A673 (cell line): ENCODE measurements at regions not wholly inside any gene's neighbourhood (a gene's known extent, or its start where the extent isn't known, plus 50 kb on each side); places are given as distances from the start of the nearest gene placed in this dataset.

ENCODE experiments used
- BruUV-seq: library from RNA; stranded (reverse); fragments of 400-500 nt; replicated peaks from 2 replicates; lab custom pipeline; 2021; lab: Mats Ljungman, UMichigan
- CTCF ChIA-PET: fragments of 300-600 bp; sonication (Branson Sonifier 250); formaldehyde crosslinking; loops from one replicate; lab custom pipeline; 2022; ENCODE audit warnings: antibody characterized with exemption; lab: Charles Lee
- POLR2A ChIA-PET: fragments of 300-600 bp; sonication (Branson Sonifier 250); formaldehyde crosslinking; loops from one replicate; lab custom pipeline; 2022; ENCODE audit warnings: antibody characterized with exemption; ENCODE audit not compliant: low non-redundant PET; lab: Charles Lee
- DNase-seq: peaks from one replicate; pipeline ENCODE4 v3.0.0-alpha.2; 2015; ENCODE audit warnings: low spot score
- H3K27ac ChIP-seq: fragments of 200-600 bp; sonication (generic); 2 replicates; pipeline ENCODE4 v1.5.1; 2016; ENCODE audit warnings: mixed run types, low read depth, mild to moderate bottlenecking, mixed read lengths, antibody characterized with exemption, low read length; ENCODE audit not compliant: poor library complexity, severe bottlenecking
- H3K27me3 ChIP-seq: fragments of 200-600 bp; sonication (generic); replicated peaks from 2 replicates; pipeline ENCODE4 v1.6.1; 2017; ENCODE audit warnings: mixed run types, low read depth, mild to moderate bottlenecking, mixed read lengths, antibody characterized with exemption, low read length; ENCODE audit not compliant: insufficient read depth, poor library complexity
- H3K36me3 ChIP-seq: fragments of 200-600 bp; sonication (generic); 2 replicates; pipeline ENCODE4 v1.6.1; 2016; ENCODE audit warnings: mixed run types, mild to moderate bottlenecking, mixed read lengths, antibody characterized with exemption, low read length; ENCODE audit not compliant: insufficient read depth, poor library complexity, severe bottlenecking
- H3K4me1 ChIP-seq: fragments of 200-600 bp; sonication (generic); 2 replicates; pipeline ENCODE4 v1.6.1; 2017; ENCODE audit warnings: mixed run types, mild to moderate bottlenecking, mixed read lengths, antibody characterized with exemption, low read length; ENCODE audit not compliant: insufficient read depth, poor library complexity, severe bottlenecking
- H3K4me3 ChIP-seq: fragments of 200-600 bp; sonication (generic); 2 replicates; pipeline ENCODE4 v1.5.1; 2016; ENCODE audit warnings: low read depth, mixed run types, mild to moderate bottlenecking, mixed read lengths, low read length; ENCODE audit not compliant: poor library complexity, severe bottlenecking
- H3K9me3 ChIP-seq: fragments of 200-600 bp; sonication (generic); 2 replicates; pipeline ENCODE4 v1.6.1; 2016; ENCODE audit warnings: mixed run types, low read depth, mild to moderate bottlenecking, mixed read lengths, antibody characterized with exemption, low read length; ENCODE audit not compliant: poor library complexity, severe bottlenecking
- EZH2 ChIP-seq: fragments of 200-600 bp; sonication (generic); IDR thresholded peaks from 2 replicates; pipeline ENCODE4 v1.6.1; 2017; ENCODE audit warnings: borderline replicate concordance, low read depth, mild to moderate bottlenecking, mixed read lengths, antibody characterized with exemption, low read length; ENCODE audit not compliant: poor library complexity, severe bottlenecking
- intact Hi-C: fragments of 100-400 bp; cut with micrococcal nuclease; formaldehyde crosslinking; loops from one replicate; pipeline ENCODE4 v1.10.0; 2022; ENCODE audit not compliant: unreplicated experiment
- TF ChIP-seq, protein P1 (sequence below): fragments of 300-800, 200-600 bp; sonication (generic); conservative IDR thresholded peaks from 2 replicates; pipeline ENCODE4 v1.5.1; 2017; ENCODE audit warnings: low read depth, mild to moderate bottlenecking, antibody characterized with exemption, low read length, moderate library complexity, mixed read lengths

DNA sequence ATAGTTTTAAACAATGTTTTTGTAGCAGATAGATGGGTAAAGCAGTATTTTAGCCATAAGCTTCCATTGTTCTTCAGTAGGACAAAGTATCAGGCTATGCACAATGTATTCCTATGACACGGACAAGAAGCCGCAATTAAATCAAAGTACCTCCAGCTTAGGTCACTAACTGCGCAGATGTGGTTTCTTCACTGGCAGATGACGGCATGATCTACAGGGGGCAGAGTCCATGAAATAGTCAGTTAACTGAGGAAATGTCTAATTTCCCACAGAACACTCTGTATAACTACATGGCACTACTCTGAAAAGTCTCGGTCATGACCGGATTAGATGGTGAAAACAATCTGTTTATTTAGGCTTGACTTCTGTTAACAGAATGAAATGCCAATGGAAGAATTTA, 120.7 kb upstream of the TRPM3 start:
- no peak for DNase-seq
- Histone ChIP-seq H3K4me3 (no peak overlapping the region), H3K4me1 (no peaks in the 10 kb centered on the region), H3K9me3 (no peaks in the 10 kb centered on the region), H3K27me3 (peaks cover 7% of the 10 kb centered on the region), H3K27ac (no peak overlapping the region), H3K36me3 (no peaks in the 10 kb centered on the region)
- BruUV-seq = no TSS peak
- POLR2A ChIA-PET = no interaction called here
- no peak for TF ChIP-seq EZH2
- CTCF ChIA-PET = no interaction called here
- intact Hi-C loops = loop anchor here (10.0 kb wide), 1 partner anchor 217 kb away; no protein-coding TSS in a partner anchor

DNA sequence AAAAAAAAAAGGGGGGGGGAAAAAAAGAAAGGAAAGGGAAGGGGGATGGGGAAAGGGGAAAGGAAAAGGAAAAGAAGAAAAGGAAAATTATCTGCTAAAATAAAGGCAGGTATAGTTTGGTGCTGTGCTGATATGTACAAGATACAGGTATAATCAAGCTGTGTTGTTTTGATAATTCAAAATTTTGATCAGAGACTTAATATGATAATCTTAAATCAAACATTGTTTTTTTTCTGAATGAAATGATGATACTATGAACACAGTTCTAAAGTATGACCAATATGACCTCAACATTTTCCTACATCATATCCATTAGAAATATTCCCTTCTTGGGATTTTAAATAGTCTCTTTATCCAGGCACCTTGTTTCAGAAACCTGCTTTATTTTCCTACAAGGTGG, 115.6 kb upstream of the TRPM3 start:
- intact Hi-C loops = no loop called here
- Histone ChIP-seq H3K9me3 (no peaks in the 10 kb centered on the region), H3K4me3 (no peak overlapping the region), H3K27me3 (peaks cover 7% of the 10 kb centered on the region), H3K36me3 (no peaks in the 10 kb centered on the region), H3K4me1 (no peaks in the 10 kb centered on the region), H3K27ac (no peak overlapping the region)
- CTCF ChIA-PET = no interaction called here
- POLR2A ChIA-PET = no interaction called here
- no TSS peak for BruUV-seq
- TF ChIP-seq, protein P1, sequence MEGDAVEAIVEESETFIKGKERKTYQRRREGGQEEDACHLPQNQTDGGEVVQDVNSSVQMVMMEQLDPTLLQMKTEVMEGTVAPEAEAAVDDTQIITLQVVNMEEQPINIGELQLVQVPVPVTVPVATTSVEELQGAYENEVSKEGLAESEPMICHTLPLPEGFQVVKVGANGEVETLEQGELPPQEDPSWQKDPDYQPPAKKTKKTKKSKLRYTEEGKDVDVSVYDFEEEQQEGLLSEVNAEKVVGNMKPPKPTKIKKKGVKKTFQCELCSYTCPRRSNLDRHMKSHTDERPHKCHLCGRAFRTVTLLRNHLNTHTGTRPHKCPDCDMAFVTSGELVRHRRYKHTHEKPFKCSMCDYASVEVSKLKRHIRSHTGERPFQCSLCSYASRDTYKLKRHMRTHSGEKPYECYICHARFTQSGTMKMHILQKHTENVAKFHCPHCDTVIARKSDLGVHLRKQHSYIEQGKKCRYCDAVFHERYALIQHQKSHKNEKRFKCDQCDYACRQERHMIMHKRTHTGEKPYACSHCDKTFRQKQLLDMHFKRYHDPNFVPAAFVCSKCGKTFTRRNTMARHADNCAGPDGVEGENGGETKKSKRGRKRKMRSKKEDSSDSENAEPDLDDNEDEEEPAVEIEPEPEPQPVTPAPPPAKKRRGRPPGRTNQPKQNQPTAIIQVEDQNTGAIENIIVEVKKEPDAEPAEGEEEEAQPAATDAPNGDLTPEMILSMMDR = no peak
- no peak for TF ChIP-seq EZH2
- no peak for DNase-seq

DNA sequence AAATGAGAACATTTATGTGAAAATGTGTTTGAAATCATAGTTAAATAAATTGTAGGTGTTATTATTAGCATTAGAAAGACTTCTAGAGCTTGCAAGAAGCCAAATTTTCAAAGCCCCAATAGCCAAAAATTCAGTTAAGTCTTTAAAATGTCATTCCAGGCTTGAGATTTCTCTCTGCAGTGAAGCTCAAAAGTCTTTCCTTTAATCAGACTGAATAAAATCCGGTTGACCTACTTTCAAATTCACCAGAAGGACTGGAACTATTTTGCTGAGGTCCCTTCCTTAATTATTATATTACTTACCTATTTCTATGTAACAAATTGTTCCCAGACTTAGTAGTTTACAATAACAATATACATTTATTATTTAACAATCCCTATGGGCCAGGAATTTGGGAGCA, 112.2 kb upstream of the TRPM3 start:
- ChIA-PET POLR2A (no interaction called here), CTCF (no interaction called here)
- Histone ChIP-seq H3K27me3 (peaks cover 3% of the 10 kb centered on the region), H3K27ac (no peak overlapping the region), H3K4me1 (no peaks in the 10 kb centered on the region), H3K9me3 (no peaks in the 10 kb centered on the region), H3K4me3 (no peak overlapping the region), H3K36me3 (no peaks in the 10 kb centered on the region)
- DNase-seq = no peak
- TF ChIP-seq, protein P1 = no peak
- no peak for TF ChIP-seq EZH2
- intact Hi-C loops = no loop called here
- no TSS peak for BruUV-seq

DNA sequence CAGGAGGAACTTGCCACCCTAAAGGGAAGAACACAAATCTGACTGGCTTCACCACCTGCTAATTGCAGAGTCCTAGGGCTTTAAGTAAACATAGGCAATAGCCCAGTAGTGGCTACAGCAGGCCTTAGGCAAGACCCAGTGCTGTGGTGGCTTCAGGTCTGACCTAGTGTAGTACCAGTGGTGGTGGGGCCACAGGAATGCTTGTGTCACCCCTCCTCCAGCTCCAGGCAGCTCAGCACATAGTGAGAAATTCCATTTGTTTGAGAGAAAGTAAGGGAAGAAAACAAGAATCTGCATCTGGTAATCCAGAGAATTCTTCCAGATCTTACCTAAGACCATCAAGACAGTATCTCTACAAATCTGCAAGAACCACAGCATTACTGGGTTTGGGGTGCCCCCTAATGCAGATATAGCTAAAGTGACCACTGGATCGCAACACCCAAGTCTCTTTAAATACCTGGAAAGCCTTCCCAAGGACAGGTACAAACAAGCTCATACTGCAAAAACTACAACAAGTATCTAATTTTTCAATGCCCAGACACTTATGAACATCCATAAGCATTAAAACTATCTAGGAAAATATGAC, 102.6 kb upstream of the TRPM3 start:
- intact Hi-C loops = no loop called here
- no peak for DNase-seq
- no peak overlapping the region for H3K4me3 ChIP-seq
- no peaks in the 10 kb centered on the region for H3K4me1 ChIP-seq
- H3K9me3 ChIP-seq = no peaks in the 10 kb centered on the region
- BruUV-seq = no TSS peak
- no peaks in the 10 kb centered on the region for H3K27me3 ChIP-seq
- TF ChIP-seq, protein P1 = no peak
- TF ChIP-seq EZH2 = no peak
- ChIA-PET CTCF (no interaction called here), POLR2A (no interaction called here)
- no peak overlapping the region for H3K27ac ChIP-seq
- no peaks in the 10 kb centered on the region for H3K36me3 ChIP-seq
